ENCODE measurements at regions not wholly inside any gene's neighbourhood (a gene's known extent, or its start where the extent isn't known, plus 50 kb on each side); places are given as distances from the start of the nearest gene placed in this dataset.

GRCh38 chr22:48277868-48278581, 1515.6 kb downstream of the TBC1D22A start:
- no peak for DNase-seq

- DNase-seq: no peak
These were observed 1514.8 kb downstream of the TBC1D22A start for GRCh38 chr22:48276994-48277867.

- no peak for DNase-seq
These were observed 1513.0 kb downstream of the TBC1D22A start for GRCh38 chr22:48275412-48275811.

- DNase-seq: no peak
These were observed 1508.3 kb downstream of the TBC1D22A start for GRCh38 chr22:48270731-48271130.

- DNase-seq: no peak
These were observed 1506.5 kb downstream of the TBC1D22A start for GRCh38 chr22:48268771-48269552.

GRCh38 chr22:48268293-48268692, 1505.8 kb downstream of the TBC1D22A start:
- DNase-seq: no peak

- DNase-seq: no peak
These were observed 1505.2 kb downstream of the TBC1D22A start for GRCh38 chr22:48267681-48268080.

GRCh38 chr22:48265000-48265625, 1502.7 kb downstream of the TBC1D22A start:
- no peak for DNase-seq

- DNase-seq: no peak
These were observed 1502.1 kb downstream of the TBC1D22A start for GRCh38 chr22:48264586-48264985.

- no peak for DNase-seq
These were observed 1501.4 kb downstream of the TBC1D22A start for GRCh38 chr22:48263791-48264351.

GRCh38 chr22:48263431-48263765, 1500.9 kb downstream of the TBC1D22A start:
- no peak for DNase-seq

- DNase-seq: no peak
These were observed 1500.4 kb downstream of the TBC1D22A start for GRCh38 chr22:48262596-48263430.

- DNase-seq: no peak
These were observed 1499.3 kb downstream of the TBC1D22A start for GRCh38 chr22:48261706-48262105.

- DNase-seq: no peak
These were observed 1498.7 kb downstream of the TBC1D22A start for GRCh38 chr22:48261048-48261621.

- DNase-seq: no peak
These were observed 1497.7 kb downstream of the TBC1D22A start for GRCh38 chr22:48259991-48260670.

GRCh38 chr22:48258811-48259210, 1496.4 kb downstream of the TBC1D22A start:
- DNase-seq: no peak

GRCh38 chr22:48258064-48258701, 1495.7 kb downstream of the TBC1D22A start:
- no peak for DNase-seq

GRCh38 chr22:48257685-48258055, 1495.2 kb downstream of the TBC1D22A start:
- DNase-seq: no peak

- DNase-seq: no peak
These were observed 1494.6 kb downstream of the TBC1D22A start for GRCh38 chr22:48256776-48257684.

Measured in activated CD4-positive, alpha-beta T cell treated with anti-CD3 and anti-CD28 coated beads for 1 hour (primary cell).